Glutamatergic neuron (in vitro differentiated cells): ENCODE measurements at regions not wholly inside any gene's neighbourhood (a gene's known extent, or its start where the extent isn't known, plus 50 kb on each side); places are given as distances from the start of the nearest gene placed in this dataset.

Source experiments
- DNase-seq: peaks from one replicate; pipeline ENCODE4 v3.0.0; 2022
- H3K27ac Mint-ChIP-seq: one replicate; pipeline ENCODE4 v1.8.0; 2020; ENCODE audit warnings: mild to moderate bottlenecking, mixed read lengths, inconsistent platforms; ENCODE audit not compliant: unreplicated experiment
- H3K27me3 Mint-ChIP-seq: one replicate; pipeline ENCODE4 v1.8.0; 2020; ENCODE audit warnings: mild to moderate bottlenecking, moderate library complexity, mixed read lengths, inconsistent platforms; ENCODE audit not compliant: unreplicated experiment
- H3K36me3 Mint-ChIP-seq: one replicate; pipeline ENCODE4 v1.8.0; 2020; ENCODE audit warnings: mild to moderate bottlenecking, mixed read lengths, inconsistent platforms; ENCODE audit not compliant: unreplicated experiment
- H3K4me1 Mint-ChIP-seq: one replicate; pipeline ENCODE4 v1.8.0; 2020; ENCODE audit warnings: mild to moderate bottlenecking, low read depth, mixed read lengths, inconsistent platforms; ENCODE audit not compliant: unreplicated experiment
- H3K4me3 Mint-ChIP-seq: one replicate; pipeline ENCODE4 v1.8.0; 2020; ENCODE audit warnings: mild to moderate bottlenecking, mixed read lengths, inconsistent platforms; ENCODE audit not compliant: unreplicated experiment
- H3K9me3 Mint-ChIP-seq: one replicate; pipeline ENCODE4 v1.8.0; 2020; ENCODE audit warnings: mild to moderate bottlenecking, moderate library complexity, mixed read lengths, inconsistent platforms; ENCODE audit not compliant: unreplicated experiment
- TF ChIP-seq, protein P1 (sequence below): fragments of 200-600 bp; sonication (generic); IDR thresholded peaks from one replicate; pipeline ENCODE4 v1.5.0; 2021; ENCODE audit not compliant: partially characterized antibody, unreplicated experiment

DNA sequence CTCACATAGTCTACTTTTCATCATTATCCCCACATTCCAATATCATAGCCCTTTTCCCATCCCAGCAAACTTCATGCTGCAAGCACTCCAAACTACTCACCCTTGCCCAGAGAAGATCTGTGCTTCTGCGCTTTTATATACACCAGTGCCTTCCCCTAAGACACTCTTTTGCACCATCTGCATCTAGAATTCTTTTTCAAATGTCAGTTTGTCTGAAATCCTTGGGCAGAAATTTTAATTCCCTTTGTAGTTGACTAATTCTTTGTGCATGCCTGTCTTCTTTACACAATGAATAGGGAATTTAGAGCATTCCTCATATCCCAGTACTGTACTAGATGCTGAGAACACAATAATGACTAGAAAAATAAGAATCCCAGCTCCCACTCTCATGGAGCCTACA is 298.9 kb downstream of the KCNN2 start:
- DNase-seq, result no peak
- no peaks in the 10 kb centered on the region for H3K36me3 Mint-ChIP-seq

DNA sequence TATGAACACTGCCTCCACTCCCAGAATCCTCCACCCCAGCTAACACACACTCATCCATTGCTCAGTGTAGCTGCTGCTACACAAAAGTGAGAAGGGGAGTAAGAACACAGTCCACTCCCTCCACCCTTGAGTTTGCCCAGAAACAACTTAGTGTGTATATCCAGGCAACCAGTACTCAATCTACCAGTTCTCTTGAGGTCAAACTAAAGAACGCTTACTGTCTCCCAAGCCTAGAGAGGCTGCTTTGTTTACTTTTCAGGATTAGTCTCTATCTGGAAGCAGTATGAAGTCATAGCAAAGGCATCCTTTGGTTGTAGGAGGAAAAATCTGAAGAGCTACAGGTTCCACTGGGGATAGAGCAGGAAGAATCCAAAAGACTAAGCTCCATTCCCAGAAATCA is 296.3 kb downstream of the KCNN2 start:
- DNase-seq, result no peak
- H3K9me3 Mint-ChIP-seq, result no peaks in the 10 kb centered on the region
- H3K4me3 Mint-ChIP-seq, result no peak overlapping the region
- H3K36me3 Mint-ChIP-seq, result no peaks in the 10 kb centered on the region
- no peak overlapping the region for H3K27ac Mint-ChIP-seq
- TF ChIP-seq, protein P1, sequence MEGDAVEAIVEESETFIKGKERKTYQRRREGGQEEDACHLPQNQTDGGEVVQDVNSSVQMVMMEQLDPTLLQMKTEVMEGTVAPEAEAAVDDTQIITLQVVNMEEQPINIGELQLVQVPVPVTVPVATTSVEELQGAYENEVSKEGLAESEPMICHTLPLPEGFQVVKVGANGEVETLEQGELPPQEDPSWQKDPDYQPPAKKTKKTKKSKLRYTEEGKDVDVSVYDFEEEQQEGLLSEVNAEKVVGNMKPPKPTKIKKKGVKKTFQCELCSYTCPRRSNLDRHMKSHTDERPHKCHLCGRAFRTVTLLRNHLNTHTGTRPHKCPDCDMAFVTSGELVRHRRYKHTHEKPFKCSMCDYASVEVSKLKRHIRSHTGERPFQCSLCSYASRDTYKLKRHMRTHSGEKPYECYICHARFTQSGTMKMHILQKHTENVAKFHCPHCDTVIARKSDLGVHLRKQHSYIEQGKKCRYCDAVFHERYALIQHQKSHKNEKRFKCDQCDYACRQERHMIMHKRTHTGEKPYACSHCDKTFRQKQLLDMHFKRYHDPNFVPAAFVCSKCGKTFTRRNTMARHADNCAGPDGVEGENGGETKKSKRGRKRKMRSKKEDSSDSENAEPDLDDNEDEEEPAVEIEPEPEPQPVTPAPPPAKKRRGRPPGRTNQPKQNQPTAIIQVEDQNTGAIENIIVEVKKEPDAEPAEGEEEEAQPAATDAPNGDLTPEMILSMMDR, result no peak
- H3K27me3 Mint-ChIP-seq, result no peaks in the 10 kb centered on the region
- no peaks in the 10 kb centered on the region for H3K4me1 Mint-ChIP-seq

More for the DNA sequence above, 298.9 kb downstream of the KCNN2 start:
- TF ChIP-seq, protein P1, result no peak
- Mint-ChIP-seq H3K27me3 (no peaks in the 10 kb centered on the region), H3K27ac (no peak overlapping the region), H3K4me1 (no peaks in the 10 kb centered on the region), H3K9me3 (no peaks in the 10 kb centered on the region), H3K4me3 (no peak overlapping the region)

DNA sequence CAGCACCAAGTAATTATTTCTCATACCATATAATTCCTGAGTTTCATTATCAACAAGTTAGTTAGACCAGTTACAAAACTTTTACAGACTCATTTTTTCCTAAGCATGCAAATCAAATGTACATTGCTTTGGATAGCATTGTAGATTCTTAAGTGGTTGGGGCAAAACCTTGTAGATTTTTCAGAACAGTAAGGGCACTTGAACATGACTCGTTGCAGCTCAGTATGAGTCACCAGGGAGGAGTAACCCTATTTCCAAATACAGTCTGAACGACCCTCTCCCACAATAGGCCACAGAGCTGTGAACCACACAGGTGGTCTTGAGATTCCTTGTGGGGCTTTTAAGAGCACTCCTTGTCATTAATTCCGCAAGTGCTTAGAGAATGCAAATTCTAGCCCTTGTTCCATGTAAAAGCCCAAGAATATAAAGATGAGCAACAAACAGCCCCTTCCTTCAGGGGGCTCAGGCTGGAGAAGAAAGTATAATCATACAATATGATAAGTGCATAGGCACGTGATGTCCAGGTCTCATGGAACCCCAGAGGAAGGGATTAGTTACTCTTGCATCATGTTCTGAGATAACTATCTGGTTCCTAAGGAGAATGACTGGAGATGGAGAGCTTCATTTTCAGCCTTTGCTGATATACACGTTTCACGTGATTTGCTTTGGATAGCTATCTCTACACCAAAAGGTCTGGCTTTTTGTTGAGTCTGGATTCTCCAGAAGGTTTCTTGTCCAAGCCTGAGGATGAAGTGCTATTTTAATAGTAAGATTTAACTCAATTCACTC is 295.7 kb downstream of the KCNN2 start:
- Mint-ChIP-seq H3K4me1 (no peaks in the 10 kb centered on the region), H3K27ac (no peak overlapping the region), H3K36me3 (no peaks in the 10 kb centered on the region), H3K27me3 (no peaks in the 10 kb centered on the region), H3K4me3 (no peak overlapping the region), H3K9me3 (no peaks in the 10 kb centered on the region)
- TF ChIP-seq, protein P1, result no peak
- no peak for DNase-seq

DNA sequence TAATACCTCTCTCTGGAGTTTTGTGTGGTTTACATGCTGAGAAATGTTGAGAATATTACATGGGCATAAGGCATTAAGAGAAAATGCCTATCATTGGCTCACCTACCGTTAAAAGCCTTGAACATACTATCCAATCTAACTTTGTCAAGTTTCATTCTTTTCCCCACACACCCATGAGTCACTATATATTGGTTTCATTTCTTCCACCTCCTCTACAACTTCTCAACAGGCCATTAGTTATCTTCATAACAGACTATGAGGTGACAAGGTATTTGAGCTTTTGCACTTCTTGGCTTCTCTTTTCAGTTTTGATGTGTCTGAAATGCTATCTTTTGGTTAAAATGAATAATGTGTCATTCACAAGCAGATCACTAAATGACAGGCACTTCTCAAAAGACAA is 288.0 kb downstream of the KCNN2 start:
- Mint-ChIP-seq H3K36me3 (no peaks in the 10 kb centered on the region), H3K27ac (no peak overlapping the region), H3K27me3 (peaks cover 2% of the 10 kb centered on the region), H3K4me3 (no peak overlapping the region), H3K9me3 (no peaks in the 10 kb centered on the region), H3K4me1 (no peaks in the 10 kb centered on the region)
- TF ChIP-seq, protein P1, result no peak
- no peak for DNase-seq

DNA sequence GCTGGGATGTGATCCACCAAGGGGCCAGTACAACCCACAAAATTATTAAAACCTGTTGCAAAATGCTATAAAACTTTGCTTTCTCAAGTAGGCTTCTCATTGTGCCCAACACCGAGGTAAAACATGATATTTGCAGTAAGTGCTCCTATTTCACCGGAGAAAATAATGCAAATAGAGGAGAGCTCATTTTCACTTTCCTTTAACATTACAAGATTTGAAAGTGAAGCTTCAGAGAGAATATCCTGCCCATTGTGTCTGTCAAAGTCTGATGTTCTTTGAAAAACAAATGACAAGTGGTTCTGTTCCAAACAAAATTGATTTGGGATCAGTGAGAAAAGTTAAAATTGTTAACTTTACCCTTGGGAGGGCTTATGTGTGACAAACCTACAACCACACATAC is 287.1 kb downstream of the KCNN2 start:
- DNase-seq, result no peak
- Mint-ChIP-seq H3K4me1 (no peaks in the 10 kb centered on the region), H3K9me3 (peaks cover 1% of the 10 kb centered on the region), H3K36me3 (peaks cover 2% of the 10 kb centered on the region), H3K27me3 (peaks cover 2% of the 10 kb centered on the region), H3K4me3 (no peak overlapping the region), H3K27ac (no peak overlapping the region)
- TF ChIP-seq, protein P1, result no peak
